ENCODE measurements at regions not wholly inside any gene's neighbourhood (a gene's known extent, or its start where the extent isn't known, plus 50 kb on each side); places are given as distances from the start of the nearest gene placed in this dataset.

- TF ChIP-seq CTCF (IDR thresholded peaks at IDR 0.05; ENCODE audit: low read depth, low read length, missing input control): no peak
- TF ChIP-seq YY1 (IDR thresholded peaks at IDR 0.05): no peak
- no peak for TF ChIP-seq TAF1 (conservative IDR thresholded peaks at IDR 0.05)
- TF ChIP-seq MAX (IDR thresholded peaks at IDR 0.05): no peak
Observed at GRCh38 chr3:177335728-177336127, 138.4 kb upstream of the TBL1XR1 start.
